Left ventricle myocardium inferior (tissue), 1 donor: ENCODE measurements at regions not wholly inside any gene's neighbourhood (a gene's known extent, or its start where the extent isn't known, plus 50 kb on each side); places are given as distances from the start of the nearest gene placed in this dataset.

Experiments
- DNase-seq: peaks from one replicate; pipeline ENCODE4 v3.0.0-alpha.2; 2020
- H3K27ac ChIP-seq: fragments of 200-600 bp; replicated peaks from 2 replicates; pipeline ENCODE4 v1.8.0; 2021
- H3K27me3 ChIP-seq: fragments of 200-600 bp; 2 replicates; pipeline ENCODE4 v1.8.0; 2021; ENCODE audit warnings: low read depth
- H3K36me3 ChIP-seq: fragments of 200-600 bp; 2 replicates; pipeline ENCODE4 v1.8.0; 2021
- H3K4me1 ChIP-seq: fragments of 200-600 bp; 2 replicates; pipeline ENCODE4 v1.8.0; 2021
- H3K4me3 ChIP-seq: fragments of 200-600 bp; 2 replicates; pipeline ENCODE4 v1.8.0; 2021; ENCODE audit warnings: mild to moderate bottlenecking, moderate library complexity
- H3K9me3 ChIP-seq: fragments of 200-600 bp; replicated peaks from 2 replicates; pipeline ENCODE4 v1.8.0; 2021
- intact Hi-C: fragments of 100-400 bp; cut with micrococcal nuclease; formaldehyde crosslinking; loops from one replicate; pipeline ENCODE4 v1.11.0; 2022
- TF ChIP-seq, protein P1 (sequence below): fragments of 200-600 bp; IDR thresholded peaks from 2 replicates; pipeline ENCODE4 v1.8.0; 2021; ENCODE audit warnings: antibody characterized with exemption, mild to moderate bottlenecking, borderline replicate concordance
- donor health status: DM: no; HTN: yes; CAD: no; lungs with severe emphysema.

DNA sequence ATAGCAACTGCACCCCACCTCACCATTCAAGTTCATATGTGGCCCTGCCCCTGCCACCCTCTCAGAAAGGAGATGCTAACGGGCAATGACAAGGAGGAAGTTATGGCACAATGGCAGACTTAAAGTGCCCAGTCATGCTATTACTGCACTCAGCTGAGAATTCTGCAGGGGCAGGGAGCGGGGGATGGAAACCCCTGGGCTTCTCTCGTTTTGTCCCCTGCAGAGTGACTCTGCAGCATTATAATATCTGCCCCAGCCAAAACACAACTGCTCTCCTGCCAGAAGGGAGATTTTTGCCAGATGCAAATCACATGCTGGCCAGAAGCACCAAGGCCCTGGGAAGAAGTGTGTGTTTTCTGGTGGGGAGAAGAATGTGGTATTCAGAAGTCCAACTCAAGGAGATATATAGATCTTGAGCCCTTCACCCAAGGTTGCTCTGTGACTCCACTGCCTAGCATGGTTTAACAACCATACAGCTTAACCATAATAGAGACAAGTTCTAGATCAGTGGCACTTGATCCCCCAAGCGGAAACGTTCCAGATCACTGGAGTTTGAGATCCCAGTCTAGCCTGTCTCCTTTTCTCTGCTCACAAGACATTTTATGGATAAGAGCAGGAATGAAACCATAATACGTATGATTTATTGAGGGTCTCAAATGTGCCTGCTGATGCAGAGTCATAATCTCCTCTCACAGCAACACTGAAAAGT is 207.0 kb upstream of the MAP3K1 start:
- H3K27ac ChIP-seq: no peak overlapping the region
- peaks cover 6% of the 10 kb centered on the region for H3K27me3 ChIP-seq
- H3K4me1 ChIP-seq: peaks cover 6% of the 10 kb centered on the region
- TF ChIP-seq, protein P1, sequence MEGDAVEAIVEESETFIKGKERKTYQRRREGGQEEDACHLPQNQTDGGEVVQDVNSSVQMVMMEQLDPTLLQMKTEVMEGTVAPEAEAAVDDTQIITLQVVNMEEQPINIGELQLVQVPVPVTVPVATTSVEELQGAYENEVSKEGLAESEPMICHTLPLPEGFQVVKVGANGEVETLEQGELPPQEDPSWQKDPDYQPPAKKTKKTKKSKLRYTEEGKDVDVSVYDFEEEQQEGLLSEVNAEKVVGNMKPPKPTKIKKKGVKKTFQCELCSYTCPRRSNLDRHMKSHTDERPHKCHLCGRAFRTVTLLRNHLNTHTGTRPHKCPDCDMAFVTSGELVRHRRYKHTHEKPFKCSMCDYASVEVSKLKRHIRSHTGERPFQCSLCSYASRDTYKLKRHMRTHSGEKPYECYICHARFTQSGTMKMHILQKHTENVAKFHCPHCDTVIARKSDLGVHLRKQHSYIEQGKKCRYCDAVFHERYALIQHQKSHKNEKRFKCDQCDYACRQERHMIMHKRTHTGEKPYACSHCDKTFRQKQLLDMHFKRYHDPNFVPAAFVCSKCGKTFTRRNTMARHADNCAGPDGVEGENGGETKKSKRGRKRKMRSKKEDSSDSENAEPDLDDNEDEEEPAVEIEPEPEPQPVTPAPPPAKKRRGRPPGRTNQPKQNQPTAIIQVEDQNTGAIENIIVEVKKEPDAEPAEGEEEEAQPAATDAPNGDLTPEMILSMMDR: no peak
- H3K9me3 ChIP-seq: peaks cover 8% of the 10 kb centered on the region
- H3K36me3 ChIP-seq: no peaks in the 10 kb centered on the region
- intact Hi-C loops: no loop called here
- DNase-seq: no peak
- H3K4me3 ChIP-seq: no peak overlapping the region

DNA sequence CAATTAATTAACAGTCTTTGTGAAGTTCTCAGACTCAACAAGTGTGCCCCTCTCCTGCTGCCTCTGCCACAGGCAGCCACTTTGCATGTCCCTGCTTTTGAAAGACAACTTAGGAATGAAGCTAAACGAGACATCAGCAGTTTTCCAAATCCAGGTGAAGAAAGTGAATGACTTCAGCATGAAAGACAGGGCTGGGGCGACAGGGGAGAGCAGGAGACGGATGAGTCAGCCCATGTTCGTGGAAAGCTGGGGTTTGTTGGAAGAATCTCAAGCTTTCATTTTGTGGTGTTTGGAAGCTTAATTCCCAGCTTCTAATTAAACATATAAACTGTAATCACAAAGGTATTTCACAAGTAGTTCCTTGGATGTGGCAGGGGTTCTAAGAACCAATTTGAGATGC is 207.8 kb upstream of the MAP3K1 start:
- Histone ChIP-seq H3K27me3 (peaks cover 6% of the 10 kb centered on the region), H3K36me3 (no peaks in the 10 kb centered on the region), H3K4me1 (peaks cover 6% of the 10 kb centered on the region), H3K9me3 (peaks cover 8% of the 10 kb centered on the region), H3K4me3 (no peak overlapping the region), H3K27ac (no peak overlapping the region)
- DNase-seq: no peak
- TF ChIP-seq, protein P1: no peak
- intact Hi-C loops: no loop called here

DNA sequence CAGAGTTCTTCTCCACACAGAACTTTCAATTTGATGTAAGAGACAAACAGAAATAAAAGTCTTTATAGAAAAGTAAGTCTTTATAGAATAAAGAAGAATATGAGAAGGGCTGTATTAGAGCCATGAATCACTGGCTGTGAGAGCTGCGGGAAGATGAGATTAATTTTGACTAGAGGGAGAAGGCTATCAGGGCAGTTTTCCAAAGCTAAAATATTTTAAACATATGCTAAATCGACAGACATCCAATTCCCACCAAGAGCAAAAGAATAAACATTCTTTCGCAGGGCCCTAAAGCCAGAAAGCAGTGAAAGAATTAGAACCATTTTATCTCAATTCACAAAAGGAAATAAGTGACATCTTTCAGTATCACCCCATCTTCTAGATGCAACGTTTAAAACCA is 208.3 kb upstream of the MAP3K1 start:
- Histone ChIP-seq H3K27me3 (peaks cover 6% of the 10 kb centered on the region), H3K27ac (no peak overlapping the region), H3K4me3 (no peak overlapping the region), H3K9me3 (peaks cover 8% of the 10 kb centered on the region), H3K4me1 (peaks cover 6% of the 10 kb centered on the region), H3K36me3 (no peaks in the 10 kb centered on the region)
- intact Hi-C loops: no loop called here
- TF ChIP-seq, protein P1: no peak
- DNase-seq: no peak

DNA sequence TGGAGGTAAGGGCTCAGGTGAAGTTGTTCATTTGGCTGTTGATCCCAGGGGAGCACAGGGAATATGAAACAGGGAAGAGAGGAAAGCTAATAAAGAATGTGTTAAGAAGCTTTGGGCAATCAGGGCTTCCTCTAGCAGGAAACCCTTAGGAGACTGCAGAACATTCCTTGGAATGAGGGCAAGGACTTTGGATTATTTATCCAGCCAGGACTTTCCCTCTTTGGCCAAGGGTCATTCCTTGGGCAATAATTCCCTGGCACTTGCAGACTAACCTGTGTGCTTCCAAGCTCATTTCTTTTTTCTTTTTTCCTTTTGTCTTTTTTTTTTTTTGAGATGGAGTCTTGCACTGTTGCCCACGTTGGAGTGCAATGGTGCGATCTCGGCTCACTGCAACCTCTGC is 209.2 kb upstream of the MAP3K1 start:
- intact Hi-C loops: no loop called here
- no peak for DNase-seq
- Histone ChIP-seq H3K36me3 (no peaks in the 10 kb centered on the region), H3K4me3 (no peak overlapping the region), H3K4me1 (peaks cover 12% of the 10 kb centered on the region), H3K9me3 (peaks cover 2% of the 10 kb centered on the region), H3K27me3 (peaks cover 6% of the 10 kb centered on the region), H3K27ac (no peak overlapping the region)
- TF ChIP-seq, protein P1: no peak

DNA sequence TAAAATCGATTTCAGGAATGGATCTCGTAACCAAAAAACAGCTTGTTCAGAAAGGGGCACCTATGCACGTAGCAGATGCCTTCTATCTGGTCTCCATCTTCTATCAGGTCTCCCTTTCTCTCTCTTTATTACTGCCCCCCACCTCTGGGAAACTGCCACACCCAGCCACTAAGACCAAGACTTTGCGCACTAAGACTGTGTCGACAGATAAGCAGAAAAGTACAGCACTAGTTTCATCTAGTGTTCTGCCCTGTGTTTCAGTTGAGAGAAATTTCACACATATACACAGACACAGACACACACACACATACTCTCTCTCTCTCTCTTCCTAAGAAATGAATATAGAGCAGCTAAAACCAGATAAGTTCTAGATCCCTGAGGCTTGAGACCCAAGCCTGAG is 210.1 kb upstream of the MAP3K1 start:
- intact Hi-C loops: no loop called here
- Histone ChIP-seq H3K4me3 (no peak overlapping the region), H3K27me3 (peaks cover 6% of the 10 kb centered on the region), H3K27ac (no peak overlapping the region), H3K9me3 (no peaks in the 10 kb centered on the region), H3K36me3 (no peaks in the 10 kb centered on the region), H3K4me1 (peaks cover 12% of the 10 kb centered on the region)
- TF ChIP-seq, protein P1: no peak
- no peak for DNase-seq
